ENCODE measurements at regions not wholly inside any gene's neighbourhood (a gene's known extent, or its start where the extent isn't known, plus 50 kb on each side); places are given as distances from the start of the nearest gene placed in this dataset.

- ATAC-seq (no peak), DNase-seq (no peak)
- intact Hi-C loops (cut with DNase I, micrococcal nuclease) = no loop called here
These were observed 742.6 kb upstream of the CXADR start for GRCh38 chr21:16770266-16770665.

- intact Hi-C loops (cut with DNase I, micrococcal nuclease) = no loop called here
- ATAC-seq (no peak), DNase-seq (no peak)
These were observed 739.6 kb upstream of the CXADR start for GRCh38 chr21:16773206-16773605.

GRCh38 chr21:16775076-16775475 is 737.8 kb upstream of the CXADR start:
- ATAC-seq (no peak), DNase-seq (no peak)
- intact Hi-C loops (cut with DNase I, micrococcal nuclease) = no loop called here

GRCh38 chr21:16777041-16777720 is 735.7 kb upstream of the CXADR start:
- no peak for ATAC-seq
- DNase-seq = no peak
- intact Hi-C loops (cut with DNase I, micrococcal nuclease) = no loop called here

GRCh38 chr21:16788584-16788983 is 724.3 kb upstream of the CXADR start:
- ATAC-seq = no peak
- intact Hi-C loops (cut with DNase I, micrococcal nuclease) = no loop called here
- no peak for DNase-seq

GRCh38 chr21:16789636-16790035 is 723.2 kb upstream of the CXADR start:
- no peak for DNase-seq
- intact Hi-C loops (cut with DNase I, micrococcal nuclease) = no loop called here
- ATAC-seq = no peak

GRCh38 chr21:16792101-16792500 is 720.7 kb upstream of the CXADR start:
- intact Hi-C loops (cut with DNase I, micrococcal nuclease) = no loop called here
- DNase-seq (no peak), ATAC-seq (no peak)

GRCh38 chr21:16794950-16795349 is 717.9 kb upstream of the CXADR start:
- intact Hi-C loops (cut with DNase I, micrococcal nuclease) = no loop called here
- DNase-seq = no peak
- ATAC-seq = no peak

- DNase-seq (no peak), ATAC-seq (no peak)
- intact Hi-C loops (cut with DNase I, micrococcal nuclease) = no loop called here
These were observed 716.1 kb upstream of the CXADR start for GRCh38 chr21:16796776-16797175.

GRCh38 chr21:16797540-16797939 is 715.3 kb upstream of the CXADR start:
- intact Hi-C loops (cut with DNase I, micrococcal nuclease) = no loop called here
- no peak for ATAC-seq
- DNase-seq = no peak

- ATAC-seq = no peak
- DNase-seq = no peak
- intact Hi-C loops (cut with DNase I, micrococcal nuclease) = no loop called here
These were observed 714.9 kb upstream of the CXADR start for GRCh38 chr21:16797966-16798365.

- DNase-seq (no peak), ATAC-seq (no peak)
- intact Hi-C loops (cut with DNase I, micrococcal nuclease) = no loop called here
These were observed 712.1 kb upstream of the CXADR start for GRCh38 chr21:16800536-16801275.

GRCh38 chr21:16811011-16811410 is 701.8 kb upstream of the CXADR start:
- ATAC-seq = no peak
- no peak for DNase-seq
- intact Hi-C loops (cut with DNase I, micrococcal nuclease) = no loop called here

GRCh38 chr21:16811970-16812369 is 700.9 kb upstream of the CXADR start:
- DNase-seq (no peak), ATAC-seq (no peak)
- intact Hi-C loops (cut with DNase I, micrococcal nuclease) = no loop called here

- DNase-seq (no peak), ATAC-seq (no peak)
- intact Hi-C loops (cut with DNase I, micrococcal nuclease) = no loop called here
These were observed 697.6 kb upstream of the CXADR start for GRCh38 chr21:16815243-16815642.

GRCh38 chr21:16821588-16821987 is 691.3 kb upstream of the CXADR start:
- ATAC-seq (no peak), DNase-seq (no peak)
- intact Hi-C loops (cut with DNase I, micrococcal nuclease) = no loop called here

GRCh38 chr21:16829532-16829931 is 683.3 kb upstream of the CXADR start:
- intact Hi-C loops (cut with DNase I, micrococcal nuclease) = no loop called here
- ATAC-seq (no peak), DNase-seq (no peak)

GRCh38 chr21:16832791-16833190 is 680.1 kb upstream of the CXADR start:
- ATAC-seq (no peak), DNase-seq (no peak)
- intact Hi-C loops (cut with DNase I, micrococcal nuclease) = no loop called here

- DNase-seq (no peak), ATAC-seq (no peak)
- intact Hi-C loops (cut with DNase I, micrococcal nuclease) = no loop called here
These were observed 678.1 kb upstream of the CXADR start for GRCh38 chr21:16834791-16835190.

- intact Hi-C loops (cut with DNase I, micrococcal nuclease) = no loop called here
- ATAC-seq (no peak), DNase-seq (no peak)
These were observed 675.5 kb upstream of the CXADR start for GRCh38 chr21:16837321-16837720.

GRCh38 chr21:16837721-16838120 is 675.1 kb upstream of the CXADR start:
- ATAC-seq = no peak
- DNase-seq = no peak
- intact Hi-C loops (cut with DNase I, micrococcal nuclease) = no loop called here
